HFFc6 (cell line): ENCODE measurements at regions not wholly inside any gene's neighbourhood (a gene's known extent, or its start where the extent isn't known, plus 50 kb on each side); places are given as distances from the start of the nearest gene placed in this dataset.
"Not testable (repeated sequence)": the region's sequence is repeated elsewhere in the genome, so short reads cannot be mapped to it uniquely, and the experiment has no call there.

Source experiments
- DNase-seq: peaks from one replicate; pipeline ENCODE4 v3.0.0-alpha.2; 2018
- H3K27ac Mint-ChIP-seq: 2 replicates; pipeline ENCODE4 v1.8.0; 2020; ENCODE audit warnings: mild to moderate bottlenecking, mixed read lengths
- H3K27me3 Mint-ChIP-seq: 2 replicates; pipeline ENCODE4 v1.8.0; 2021; ENCODE audit warnings: mild to moderate bottlenecking, moderate library complexity, mixed read lengths; ENCODE audit not compliant: insufficient read depth
- H3K36me3 Mint-ChIP-seq: 2 replicates; pipeline ENCODE4 v1.8.0; 2021; ENCODE audit warnings: low read depth, mixed read lengths
- H3K4me1 Mint-ChIP-seq: 2 replicates; pipeline ENCODE4 v1.8.0; 2020; ENCODE audit warnings: low read depth, mixed read lengths
- H3K4me3 Mint-ChIP-seq: 2 replicates; pipeline ENCODE4 v1.8.0; 2020; ENCODE audit warnings: mild to moderate bottlenecking, moderate library complexity, mixed read lengths
- H3K9me3 Mint-ChIP-seq: 2 replicates; pipeline ENCODE4 v1.8.0; 2020; ENCODE audit warnings: mild to moderate bottlenecking, mixed read lengths
- CTCF ChIP-seq: fragments of 200-600 bp; sonication (generic); IDR thresholded peaks from 2 replicates; pipeline ENCODE4 v1.5.0; 2021; ENCODE audit warnings: antibody characterized with exemption, mild to moderate bottlenecking

- Mint-ChIP-seq H3K27ac (peak overlapping the region; percentile 84), H3K4me1 (peaks cover 48% of the 10 kb centered on the region), H3K4me3 (peak overlapping the region; percentile 81)
- not testable (repeated sequence) for H3K9me3 Mint-ChIP-seq, DNase-seq, H3K27me3 Mint-ChIP-seq, H3K36me3 Mint-ChIP-seq
Measured at GRCh38 chr6:27825848-27826611, 86.2 kb downstream of the OR2B2 start.

GRCh38 chr6:27825025-27825793 is 87.0 kb downstream of the OR2B2 start:
- no peak for DNase-seq
- H3K9me3 Mint-ChIP-seq: no peaks in the 10 kb centered on the region
- peaks cover 5% of the 10 kb centered on the region; the same call in 1 of the 2 replicates for H3K27me3 Mint-ChIP-seq

GRCh38 chr6:27824211-27825024 is 87.8 kb downstream of the OR2B2 start:
- H3K4me1 Mint-ChIP-seq: peaks cover 40% of the 10 kb centered on the region
- H3K27me3 Mint-ChIP-seq, H3K36me3 Mint-ChIP-seq, H3K9me3 Mint-ChIP-seq: not testable (repeated sequence)
- H3K4me3 Mint-ChIP-seq: peak overlapping the region; percentile 98
- DNase-seq: peak; percentile 68
- H3K27ac Mint-ChIP-seq: peak overlapping the region; percentile 99

More at GRCh38 chr6:27825025-27825793, 87.0 kb downstream of the OR2B2 start:
- H3K4me3 Mint-ChIP-seq: peak overlapping the region; percentile 98
- no peaks in the 10 kb centered on the region for H3K36me3 Mint-ChIP-seq
- peak overlapping the region; percentile 99 for H3K27ac Mint-ChIP-seq
- TF ChIP-seq CTCF: no peak
- peaks cover 41% of the 10 kb centered on the region for H3K4me1 Mint-ChIP-seq

- not testable (repeated sequence) for H3K36me3 Mint-ChIP-seq, H3K9me3 Mint-ChIP-seq, DNase-seq, H3K27me3 Mint-ChIP-seq
- Mint-ChIP-seq H3K4me1 (peaks cover 35% of the 10 kb centered on the region), H3K27ac (peak overlapping the region; percentile 99), H3K4me3 (peak overlapping the region; percentile 98)
Measured at GRCh38 chr6:27823714-27824210, 88.4 kb downstream of the OR2B2 start.

- DNase-seq: no peak
- H3K4me1 Mint-ChIP-seq: peaks cover 40% of the 10 kb centered on the region
- H3K27me3 Mint-ChIP-seq: peaks cover 6% of the 10 kb centered on the region; the same call in 1 of the 2 replicates
- H3K36me3 Mint-ChIP-seq: no peaks in the 10 kb centered on the region
- H3K4me3 Mint-ChIP-seq: no peak overlapping the region
- H3K27ac Mint-ChIP-seq: peak overlapping the region; percentile 40; the same call in 1 of the 2 replicates
- TF ChIP-seq CTCF: no peak
- H3K9me3 Mint-ChIP-seq: no peaks in the 10 kb centered on the region
Measured at GRCh38 chr6:27816906-27817305, 95.3 kb downstream of the OR2B2 start.

GRCh38 chr6:27814665-27815424 is 97.4 kb downstream of the OR2B2 start:
- Mint-ChIP-seq H3K27ac (peak overlapping the region; percentile 96), H3K4me1 (peaks cover 52% of the 10 kb centered on the region), H3K36me3 (no peaks in the 10 kb centered on the region), H3K9me3 (no peaks in the 10 kb centered on the region), H3K27me3 (peaks cover 10% of the 10 kb centered on the region; the same call in 1 of the 2 replicates), H3K4me3 (peak overlapping the region; percentile 87)
- DNase-seq: peak; percentile 98
- TF ChIP-seq CTCF: no peak

- not testable (repeated sequence) for DNase-seq, H3K36me3 Mint-ChIP-seq, H3K9me3 Mint-ChIP-seq
- H3K4me1 Mint-ChIP-seq: peaks cover 49% of the 10 kb centered on the region
- H3K4me3 Mint-ChIP-seq: peak overlapping the region; percentile 87
- peak overlapping the region; percentile 96 for H3K27ac Mint-ChIP-seq
- H3K27me3 Mint-ChIP-seq: peaks cover 11% of the 10 kb centered on the region; the same call in 1 of the 2 replicates
Measured at GRCh38 chr6:27814415-27814664, 97.9 kb downstream of the OR2B2 start.
